ENCODE measurements at regions not wholly inside any gene's neighbourhood (a gene's known extent, or its start where the extent isn't known, plus 50 kb on each side); places are given as distances from the start of the nearest gene placed in this dataset.
A peak's percentile ranks its signal among the peaks of the same experiment; 100 is the strongest.

GRCh38 chr20:39641423-39641822, 679.3 kb downstream of the DHX35 start:
- DNase-seq (ENCODE audit: low read depth): no peak

- DNase-seq (ENCODE audit: low read depth): no peak
Measured at GRCh38 chr20:39640147-39640546, 678.0 kb downstream of the DHX35 start.

- no peak for DNase-seq (ENCODE audit: low read depth)
Measured at GRCh38 chr20:39638731-39639130, 676.6 kb downstream of the DHX35 start.

DNA sequence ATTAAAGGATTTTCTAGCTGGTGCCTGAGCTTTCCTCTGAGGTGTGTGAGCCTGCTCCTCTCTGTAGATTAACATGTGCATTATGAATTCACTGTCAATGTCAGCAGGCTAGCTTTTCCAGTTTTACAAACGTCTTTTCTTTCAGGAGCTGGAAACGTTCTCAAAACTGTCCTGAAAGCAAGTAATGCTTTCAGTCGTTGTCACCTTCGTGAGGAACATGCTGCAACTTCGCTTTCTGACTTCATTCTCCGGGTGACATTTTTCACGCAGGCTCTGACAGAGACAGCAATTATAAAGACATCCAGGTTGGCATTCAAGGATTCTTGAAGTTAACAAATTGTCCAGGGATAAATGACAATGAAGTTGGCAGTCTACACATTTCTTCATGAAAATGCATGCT, 671.5 kb downstream of the DHX35 start:
- DNase-seq (ENCODE audit: low read depth): no peak

- DNase-seq (ENCODE audit: low read depth): no peak
Measured at GRCh38 chr20:39632757-39633156, 670.6 kb downstream of the DHX35 start.

DNA sequence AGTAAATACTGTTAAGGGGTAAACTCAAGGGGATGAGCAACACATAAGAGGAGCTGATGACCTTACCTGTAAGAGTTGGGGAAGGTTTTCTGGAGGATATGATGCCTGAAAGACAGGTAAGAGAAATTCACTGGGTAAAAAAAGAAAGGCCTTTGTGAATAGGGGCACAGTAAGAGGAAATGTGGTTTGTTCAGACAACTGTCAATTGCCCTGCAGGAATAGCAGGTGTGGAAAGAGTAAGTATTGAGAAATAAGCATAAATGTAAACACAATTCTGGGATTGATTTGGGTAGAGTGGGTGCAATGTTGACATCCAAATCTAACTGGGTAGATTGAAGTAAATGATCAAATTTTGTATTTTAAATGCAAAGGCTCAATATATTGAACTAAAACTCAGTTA, 670.0 kb downstream of the DHX35 start:
- DNase-seq (ENCODE audit: low read depth): no peak

- DNase-seq (ENCODE audit: low read depth): peak; percentile 74
Measured at GRCh38 chr20:39631557-39631956, 669.4 kb downstream of the DHX35 start.

DNA sequence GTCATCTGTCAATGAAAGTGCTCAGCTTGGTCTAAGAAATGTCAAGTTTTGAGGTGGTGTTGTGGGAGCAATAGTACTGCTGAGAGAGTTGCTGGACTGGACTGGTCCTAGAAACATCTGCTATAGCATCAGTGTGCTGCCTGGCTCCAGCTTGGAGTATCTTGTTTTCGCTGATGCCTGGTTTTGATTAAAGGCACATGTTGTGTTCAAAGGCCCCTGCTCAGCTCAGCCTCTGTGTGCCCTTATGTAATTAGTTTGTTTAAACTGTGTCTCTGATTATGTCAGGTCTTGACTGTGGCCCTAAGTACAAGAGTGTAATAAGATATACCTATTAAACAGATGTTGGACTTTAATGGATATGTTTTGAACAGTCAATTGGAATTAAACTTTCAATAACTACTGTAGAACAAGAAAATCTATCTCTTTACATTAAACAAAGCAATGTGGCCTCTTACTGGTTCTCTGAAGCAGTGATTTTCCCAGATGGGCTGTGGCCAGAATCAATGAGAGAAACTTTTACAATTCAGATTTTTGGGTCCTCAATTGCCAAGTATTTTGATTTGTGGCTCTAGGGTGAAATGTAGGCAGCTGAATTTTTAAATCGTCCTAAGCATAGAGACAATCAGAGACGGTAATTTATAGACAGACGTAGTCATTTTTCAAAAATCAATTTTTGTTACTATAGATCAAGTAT, 668.2 kb downstream of the DHX35 start:
- peak; percentile 78 for DNase-seq (ENCODE audit: low read depth)

DNA sequence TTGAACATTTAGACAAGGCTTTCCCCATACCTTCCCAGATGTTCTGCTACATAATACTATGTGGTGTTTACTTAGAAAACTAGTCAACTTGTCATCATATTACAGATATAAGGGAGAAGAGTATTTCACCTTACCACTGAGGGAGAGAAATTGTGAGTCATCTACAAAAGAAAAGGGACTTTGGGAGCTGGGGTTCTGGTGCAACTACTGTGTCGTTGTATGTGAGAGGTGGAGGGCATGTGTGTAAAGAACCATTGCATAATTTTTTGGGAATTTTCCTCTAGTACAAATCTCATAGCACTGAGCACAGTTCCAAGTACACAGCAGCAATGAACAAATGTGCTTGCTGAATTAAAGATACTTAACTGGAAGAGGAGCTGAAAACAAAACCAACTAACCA, 665.6 kb downstream of the DHX35 start:
- DNase-seq (ENCODE audit: low read depth): no peak

GRCh38 chr20:39624316-39624715, 662.2 kb downstream of the DHX35 start:
- DNase-seq (ENCODE audit: low read depth): no peak

DNA sequence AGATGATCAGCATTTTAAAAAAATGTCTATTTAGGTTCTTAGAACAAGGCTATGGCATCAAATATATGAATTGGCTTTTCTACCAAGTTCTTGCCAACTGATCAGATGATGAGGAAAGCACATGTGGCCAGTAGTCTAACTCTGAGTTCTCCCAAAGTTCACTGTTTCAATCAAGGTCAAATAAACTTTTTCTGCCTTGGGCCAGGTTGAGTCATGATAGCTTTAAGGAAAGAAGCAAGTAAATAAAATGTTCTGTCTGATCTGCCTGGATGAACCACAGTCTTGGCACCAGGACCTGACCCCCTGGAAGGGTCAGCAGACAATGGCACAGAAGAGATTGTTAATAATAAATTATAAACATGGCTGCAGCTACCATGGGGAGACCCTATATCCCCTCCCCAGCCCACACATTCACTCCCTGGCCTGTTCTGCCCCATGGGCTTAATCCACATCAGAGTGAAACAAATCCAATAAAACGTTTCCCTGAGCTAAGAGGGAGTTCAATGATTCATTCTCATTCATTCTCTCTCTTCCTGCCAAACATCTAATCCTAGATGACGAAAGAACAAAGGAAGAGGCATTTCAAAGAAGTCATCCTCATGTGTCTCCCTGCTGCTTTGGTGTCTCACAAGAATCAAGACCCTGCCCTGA, 661.6 kb downstream of the DHX35 start:
- DNase-seq (ENCODE audit: low read depth): peak; percentile 97

- no peak for DNase-seq (ENCODE audit: low read depth)
Measured at GRCh38 chr20:39619271-39619785, 657.2 kb downstream of the DHX35 start.

DNA sequence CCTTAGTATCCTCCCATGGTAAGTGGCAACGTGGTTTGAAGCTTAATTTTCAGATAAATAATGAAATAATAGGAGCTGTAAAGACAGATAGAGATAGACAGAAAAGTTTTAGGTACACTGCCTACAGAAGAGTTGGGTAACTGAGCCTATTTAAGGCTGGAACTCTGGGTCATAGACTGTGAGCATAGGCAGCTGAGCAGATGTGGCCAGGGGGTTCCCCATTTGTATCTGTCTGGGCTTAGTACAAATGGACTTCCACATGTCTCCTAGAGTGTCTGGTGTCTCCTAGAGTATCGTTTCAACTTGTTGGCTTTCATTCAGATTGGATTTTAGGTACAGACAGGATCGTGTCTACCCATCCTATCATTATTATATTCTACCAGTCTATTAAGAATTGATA, 649.8 kb downstream of the DHX35 start:
- no peak for DNase-seq (ENCODE audit: low read depth)

- peak; percentile 95 for DNase-seq (ENCODE audit: low read depth)
Measured at GRCh38 chr20:39607141-39607540, 645.0 kb downstream of the DHX35 start.

- DNase-seq (ENCODE audit: low read depth): peak; percentile 87
Measured at GRCh38 chr20:39605908-39606307, 643.8 kb downstream of the DHX35 start.

DNA sequence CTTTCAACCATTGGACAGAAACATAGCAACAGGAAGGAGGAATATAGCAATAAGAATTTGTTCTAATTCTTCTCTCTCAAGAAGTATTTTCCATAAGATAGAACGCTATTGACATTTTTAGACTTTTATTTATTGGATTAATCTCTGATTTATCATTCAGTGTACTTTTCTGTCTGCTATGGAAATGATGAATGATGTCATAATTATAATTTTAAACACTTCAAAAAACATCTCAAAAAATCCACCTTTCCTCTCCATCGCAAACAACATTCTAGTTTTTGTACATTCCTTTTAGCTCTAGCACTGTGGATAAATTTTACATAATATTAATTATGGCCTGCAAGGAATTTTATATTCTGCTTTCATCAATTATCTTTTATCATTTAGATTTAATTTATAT, 643.2 kb downstream of the DHX35 start:
- no peak for DNase-seq (ENCODE audit: low read depth)

- DNase-seq (ENCODE audit: low read depth): no peak
Measured at GRCh38 chr20:39603219-39603618, 641.1 kb downstream of the DHX35 start.

GRCh38 chr20:39602649-39603048, 640.5 kb downstream of the DHX35 start:
- peak; percentile 63 for DNase-seq (ENCODE audit: low read depth)

DNA sequence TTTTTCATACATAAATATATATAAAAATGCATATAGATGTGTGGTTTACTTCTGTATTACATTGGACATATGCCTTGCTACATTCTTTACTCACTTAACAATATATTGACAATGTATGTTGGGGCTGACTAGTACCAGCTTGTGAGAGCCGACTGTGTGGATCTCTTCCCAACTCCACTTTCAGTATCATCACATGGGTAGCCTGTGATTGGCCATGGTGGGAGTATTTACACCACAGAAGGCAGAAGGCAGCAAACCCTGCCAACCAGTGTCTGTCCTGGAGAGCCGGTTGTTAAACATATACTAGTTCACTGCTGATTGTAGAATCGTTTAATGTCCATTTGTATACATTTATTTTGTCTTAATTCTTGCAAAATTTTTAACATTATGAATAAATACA, 638.7 kb downstream of the DHX35 start:
- DNase-seq (ENCODE audit: low read depth): no peak

DNA sequence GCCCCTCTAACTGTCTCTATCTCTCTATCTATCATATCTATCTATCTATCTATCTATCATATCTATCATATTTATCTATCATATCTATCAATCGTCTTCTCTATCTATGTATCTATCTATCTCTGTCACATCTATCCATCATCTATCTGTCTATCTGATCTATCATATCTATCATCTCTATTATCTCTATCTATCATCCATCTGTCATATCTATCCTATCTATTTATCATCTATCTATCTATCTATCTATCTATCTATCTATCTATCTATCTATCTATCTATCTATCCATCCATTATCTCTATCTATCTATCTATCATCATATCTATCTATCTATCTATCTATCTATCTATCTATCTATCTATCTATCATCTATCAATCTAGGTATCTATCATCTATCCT, 638.0 kb downstream of the DHX35 start:
- DNase-seq (ENCODE audit: low read depth): no peak

DNA sequence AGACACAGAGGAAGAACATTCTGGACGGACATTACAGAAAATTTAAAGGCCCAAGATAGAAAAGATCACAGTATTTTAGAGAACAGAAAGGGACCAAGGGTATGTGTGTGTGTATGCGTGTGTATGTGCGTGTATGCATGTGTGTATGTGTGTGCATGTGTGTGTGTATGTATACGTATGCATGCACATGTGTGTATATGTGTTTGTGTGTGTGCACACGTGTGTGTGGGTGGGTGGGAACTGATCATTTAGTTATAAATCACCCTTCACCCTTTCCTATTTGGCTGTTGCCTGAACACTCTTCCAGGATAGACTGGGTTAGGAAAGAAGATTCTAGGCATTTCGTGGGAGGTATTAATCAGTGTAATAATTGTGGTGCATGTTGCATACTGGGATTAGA, 634.4 kb downstream of the DHX35 start:
- no peak for DNase-seq (ENCODE audit: low read depth)

- no peak for DNase-seq (ENCODE audit: low read depth)
Measured at GRCh38 chr20:39592371-39592770, 630.2 kb downstream of the DHX35 start.

DNA sequence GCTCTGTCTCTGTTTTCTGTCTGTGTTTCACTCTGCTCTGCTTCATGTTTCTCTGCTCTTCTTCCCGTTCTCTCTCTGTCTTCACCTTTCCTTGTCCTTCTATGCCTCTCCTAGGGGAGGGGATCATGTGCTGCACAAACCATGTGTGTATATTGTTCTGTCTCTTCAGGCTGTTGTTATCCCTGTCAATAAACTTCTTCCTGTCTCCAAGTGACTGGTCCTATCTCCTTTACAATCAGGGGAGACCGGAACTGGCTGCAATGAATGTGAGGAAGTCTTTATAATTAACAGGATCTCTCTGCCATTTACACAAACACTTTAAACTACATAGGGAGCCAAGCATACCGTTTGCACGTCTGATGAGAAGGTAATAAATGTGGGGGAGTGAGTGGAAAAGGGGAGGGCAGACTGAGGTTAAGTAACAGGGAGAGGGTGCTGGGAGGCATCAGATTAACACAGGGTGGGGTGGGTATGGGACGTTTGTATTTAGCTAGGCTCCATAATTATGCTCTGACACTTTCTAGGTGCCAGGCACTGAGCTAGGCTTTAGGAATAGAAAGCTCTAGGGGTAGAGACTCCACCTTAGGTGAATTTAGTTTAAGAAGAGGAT, 626.1 kb downstream of the DHX35 start:
- peak; percentile 35 for DNase-seq (ENCODE audit: low read depth)
